ENCODE measurements at regions not wholly inside any gene's neighbourhood (a gene's known extent, or its start where the extent isn't known, plus 50 kb on each side); places are given as distances from the start of the nearest gene placed in this dataset.

DNA sequence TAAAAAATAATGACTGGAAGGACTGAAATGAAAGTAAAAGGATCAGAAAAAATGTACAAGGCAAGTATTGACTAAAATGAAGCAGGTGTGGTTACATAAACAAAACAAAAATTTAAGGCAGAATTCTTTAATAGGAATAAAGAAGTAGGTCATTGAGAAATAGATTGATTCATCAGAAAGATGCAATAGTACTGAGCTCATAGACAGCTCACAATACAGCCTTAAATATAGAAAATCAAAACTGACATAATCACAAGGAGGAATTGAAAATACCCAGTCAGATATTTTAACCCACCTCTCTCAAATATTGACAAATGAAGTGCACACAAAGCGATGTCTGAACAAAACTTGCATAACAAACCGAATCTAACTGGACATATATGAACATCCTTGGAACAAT is 366.8 kb upstream of the DPYD start:
- no peaks in the 10 kb centered on the region for H3K36me3 ChIP-seq (replicated peaks in 1 of 2; ENCODE audit: control insufficient read depth in 1 of 2, insufficient read depth in 2 of 2, low read length in 1 of 2)
- TF ChIP-seq, protein P1, sequence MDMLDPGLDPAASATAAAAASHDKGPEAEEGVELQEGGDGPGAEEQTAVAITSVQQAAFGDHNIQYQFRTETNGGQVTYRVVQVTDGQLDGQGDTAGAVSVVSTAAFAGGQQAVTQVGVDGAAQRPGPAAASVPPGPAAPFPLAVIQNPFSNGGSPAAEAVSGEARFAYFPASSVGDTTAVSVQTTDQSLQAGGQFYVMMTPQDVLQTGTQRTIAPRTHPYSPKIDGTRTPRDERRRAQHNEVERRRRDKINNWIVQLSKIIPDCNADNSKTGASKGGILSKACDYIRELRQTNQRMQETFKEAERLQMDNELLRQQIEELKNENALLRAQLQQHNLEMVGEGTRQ (IDR thresholded peaks at IDR 0.05; ENCODE audit: borderline replicate concordance, low read depth, low read length): no peak
- no peak for TF ChIP-seq TCF12 (IDR thresholded peaks at IDR 0.05)
- no peak for TF ChIP-seq JUND (IDR thresholded peaks at IDR 0.05)
- no peak for TF ChIP-seq EZH2phosphoT487 (IDR thresholded peaks at IDR 0.05; ENCODE audit: borderline replicate concordance, low read depth)
- TF ChIP-seq TEAD4 (IDR thresholded peaks at IDR 0.05; ENCODE audit: borderline replicate concordance, insufficient read depth): no peak
- TF ChIP-seq, protein P2, sequence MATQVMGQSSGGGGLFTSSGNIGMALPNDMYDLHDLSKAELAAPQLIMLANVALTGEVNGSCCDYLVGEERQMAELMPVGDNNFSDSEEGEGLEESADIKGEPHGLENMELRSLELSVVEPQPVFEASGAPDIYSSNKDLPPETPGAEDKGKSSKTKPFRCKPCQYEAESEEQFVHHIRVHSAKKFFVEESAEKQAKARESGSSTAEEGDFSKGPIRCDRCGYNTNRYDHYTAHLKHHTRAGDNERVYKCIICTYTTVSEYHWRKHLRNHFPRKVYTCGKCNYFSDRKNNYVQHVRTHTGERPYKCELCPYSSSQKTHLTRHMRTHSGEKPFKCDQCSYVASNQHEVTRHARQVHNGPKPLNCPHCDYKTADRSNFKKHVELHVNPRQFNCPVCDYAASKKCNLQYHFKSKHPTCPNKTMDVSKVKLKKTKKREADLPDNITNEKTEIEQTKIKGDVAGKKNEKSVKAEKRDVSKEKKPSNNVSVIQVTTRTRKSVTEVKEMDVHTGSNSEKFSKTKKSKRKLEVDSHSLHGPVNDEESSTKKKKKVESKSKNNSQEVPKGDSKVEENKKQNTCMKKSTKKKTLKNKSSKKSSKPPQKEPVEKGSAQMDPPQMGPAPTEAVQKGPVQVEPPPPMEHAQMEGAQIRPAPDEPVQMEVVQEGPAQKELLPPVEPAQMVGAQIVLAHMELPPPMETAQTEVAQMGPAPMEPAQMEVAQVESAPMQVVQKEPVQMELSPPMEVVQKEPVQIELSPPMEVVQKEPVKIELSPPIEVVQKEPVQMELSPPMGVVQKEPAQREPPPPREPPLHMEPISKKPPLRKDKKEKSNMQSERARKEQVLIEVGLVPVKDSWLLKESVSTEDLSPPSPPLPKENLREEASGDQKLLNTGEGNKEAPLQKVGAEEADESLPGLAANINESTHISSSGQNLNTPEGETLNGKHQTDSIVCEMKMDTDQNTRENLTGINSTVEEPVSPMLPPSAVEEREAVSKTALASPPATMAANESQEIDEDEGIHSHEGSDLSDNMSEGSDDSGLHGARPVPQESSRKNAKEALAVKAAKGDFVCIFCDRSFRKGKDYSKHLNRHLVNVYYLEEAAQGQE (IDR thresholded peaks at IDR 0.05; ENCODE audit: low read depth, low read length): no peak
- TF ChIP-seq RFX5 (IDR thresholded peaks at IDR 0.05; ENCODE audit: low read length): no peak
- no peak for TF ChIP-seq RCOR1 (IDR thresholded peaks at IDR 0.05; ENCODE audit: low read length)
- TF ChIP-seq YY1 (IDR thresholded peaks at IDR 0.05; ENCODE audit: low read depth): no peak
- TF ChIP-seq FOSL2 (IDR thresholded peaks at IDR 0.05; ENCODE audit: borderline replicate concordance, low read depth): no peak
- TF ChIP-seq NFIC (IDR thresholded peaks at IDR 0.05; ENCODE audit: borderline replicate concordance): no peak
- no peak for TF ChIP-seq MEF2A (IDR thresholded peaks at IDR 0.05; ENCODE audit: borderline replicate concordance, low read depth)
- TF ChIP-seq, protein P3, sequence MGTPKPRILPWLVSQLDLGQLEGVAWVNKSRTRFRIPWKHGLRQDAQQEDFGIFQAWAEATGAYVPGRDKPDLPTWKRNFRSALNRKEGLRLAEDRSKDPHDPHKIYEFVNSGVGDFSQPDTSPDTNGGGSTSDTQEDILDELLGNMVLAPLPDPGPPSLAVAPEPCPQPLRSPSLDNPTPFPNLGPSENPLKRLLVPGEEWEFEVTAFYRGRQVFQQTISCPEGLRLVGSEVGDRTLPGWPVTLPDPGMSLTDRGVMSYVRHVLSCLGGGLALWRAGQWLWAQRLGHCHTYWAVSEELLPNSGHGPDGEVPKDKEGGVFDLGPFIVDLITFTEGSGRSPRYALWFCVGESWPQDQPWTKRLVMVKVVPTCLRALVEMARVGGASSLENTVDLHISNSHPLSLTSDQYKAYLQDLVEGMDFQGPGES (IDR thresholded peaks at IDR 0.05; ENCODE audit: low read depth, low read length): no peak
- no peak for TF ChIP-seq EP300 (IDR thresholded peaks at IDR 0.05; ENCODE audit: borderline replicate concordance in 1 of 2, low read depth in 1 of 2, low read length in 1 of 2)
- no peak for TF ChIP-seq CHD2 (IDR thresholded peaks at IDR 0.05; ENCODE audit: low read length, partially characterized antibody)
- H3K27me3 ChIP-seq (ENCODE audit: insufficient read depth): no peaks in the 10 kb centered on the region
- H3K79me2 ChIP-seq (ENCODE audit: insufficient read depth): no peaks in the 10 kb centered on the region
- no peak overlapping the region for H3K27ac ChIP-seq (ENCODE audit: low read depth in 2 of 2, low read length in 1 of 2)
- no peak overlapping the region for H2AFZ ChIP-seq (ENCODE audit: low read depth)
- POLR2A ChIA-PET: no interaction called here
- no peak overlapping the region for H3K4me3 ChIP-seq (ENCODE audit: low read depth in 2 of 2, low read length in 1 of 2)
- CTCF ChIA-PET: no interaction called here
- no peak overlapping the region for H3K9ac ChIP-seq
- 88% methylated on average over 2 of the region's 2 CpGs for WGBS (ENCODE audit: low lambda C conversion rate)
- H3K9me2 ChIP-seq: no peaks in the 10 kb centered on the region
- no peaks in the 10 kb centered on the region; a peak in 1 of 4 replicates for H3K4me1 ChIP-seq (ENCODE audit: control insufficient read depth in 1 of 2, insufficient read depth in 2 of 2, low read depth in 1 of 2, low read length in 1 of 2)
- no peak overlapping the region for H3K4me2 ChIP-seq
- DNase-seq: no peak
- H4K20me1 ChIP-seq (ENCODE audit: insufficient read depth): no peaks in the 10 kb centered on the region
- H3K9me3 ChIP-seq: no peaks in the 10 kb centered on the region
- no peaks in the 10 kb centered on the region for H3F3A ChIP-seq (replicated peaks; ENCODE audit: insufficient read depth)
